ENCODE measurements at regions not wholly inside any gene's neighbourhood (a gene's known extent, or its start where the extent isn't known, plus 50 kb on each side); places are given as distances from the start of the nearest gene placed in this dataset.
A peak's percentile ranks its signal among the peaks of the same experiment; 100 is the strongest.

DNA sequence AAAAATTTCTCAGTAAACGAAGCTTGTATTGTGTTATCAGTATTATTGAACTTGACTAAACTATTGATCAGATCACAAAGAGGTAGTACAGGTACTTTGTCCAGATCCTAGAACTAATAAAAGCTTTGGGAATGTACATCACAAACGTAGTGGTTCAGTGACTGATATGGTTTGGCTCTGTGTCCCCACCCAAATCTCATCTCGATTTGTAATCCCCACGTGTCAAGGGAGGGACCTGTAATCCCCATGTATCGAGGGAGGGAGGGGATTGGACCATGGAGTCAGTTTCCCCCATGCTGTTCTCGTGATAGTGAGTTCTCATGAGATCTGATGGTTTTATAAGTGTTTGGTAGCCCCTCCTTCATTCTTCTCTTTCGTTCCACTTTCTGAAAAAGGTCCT, 100.9 kb downstream of the ARRDC3 start:
- H3K36me3 ChIP-seq, result no peaks in the 10 kb centered on the region
- no peak for DNase-seq (ENCODE audit: low spot score in 2 of 2)
- H3K4me1 ChIP-seq, result peaks cover 0 to 7% of the 10 kb centered on the region in 2 donors
- TF ChIP-seq, protein P1, sequence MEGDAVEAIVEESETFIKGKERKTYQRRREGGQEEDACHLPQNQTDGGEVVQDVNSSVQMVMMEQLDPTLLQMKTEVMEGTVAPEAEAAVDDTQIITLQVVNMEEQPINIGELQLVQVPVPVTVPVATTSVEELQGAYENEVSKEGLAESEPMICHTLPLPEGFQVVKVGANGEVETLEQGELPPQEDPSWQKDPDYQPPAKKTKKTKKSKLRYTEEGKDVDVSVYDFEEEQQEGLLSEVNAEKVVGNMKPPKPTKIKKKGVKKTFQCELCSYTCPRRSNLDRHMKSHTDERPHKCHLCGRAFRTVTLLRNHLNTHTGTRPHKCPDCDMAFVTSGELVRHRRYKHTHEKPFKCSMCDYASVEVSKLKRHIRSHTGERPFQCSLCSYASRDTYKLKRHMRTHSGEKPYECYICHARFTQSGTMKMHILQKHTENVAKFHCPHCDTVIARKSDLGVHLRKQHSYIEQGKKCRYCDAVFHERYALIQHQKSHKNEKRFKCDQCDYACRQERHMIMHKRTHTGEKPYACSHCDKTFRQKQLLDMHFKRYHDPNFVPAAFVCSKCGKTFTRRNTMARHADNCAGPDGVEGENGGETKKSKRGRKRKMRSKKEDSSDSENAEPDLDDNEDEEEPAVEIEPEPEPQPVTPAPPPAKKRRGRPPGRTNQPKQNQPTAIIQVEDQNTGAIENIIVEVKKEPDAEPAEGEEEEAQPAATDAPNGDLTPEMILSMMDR (IDR thresholded peaks at IDR 0.05), result no peak
- intact Hi-C loops (cut with DNase I), result loop anchor here (5.0 kb wide), 1 partner anchor 130 kb away; no protein-coding TSS in a partner anchor
- H3K27me3 ChIP-seq, result no peaks in the 10 kb centered on the region
- H3K4me3 ChIP-seq, result no peak overlapping the region
- no peaks in the 10 kb centered on the region for H3K9me3 ChIP-seq
- no peak overlapping the region for H3K27ac ChIP-seq

DNA sequence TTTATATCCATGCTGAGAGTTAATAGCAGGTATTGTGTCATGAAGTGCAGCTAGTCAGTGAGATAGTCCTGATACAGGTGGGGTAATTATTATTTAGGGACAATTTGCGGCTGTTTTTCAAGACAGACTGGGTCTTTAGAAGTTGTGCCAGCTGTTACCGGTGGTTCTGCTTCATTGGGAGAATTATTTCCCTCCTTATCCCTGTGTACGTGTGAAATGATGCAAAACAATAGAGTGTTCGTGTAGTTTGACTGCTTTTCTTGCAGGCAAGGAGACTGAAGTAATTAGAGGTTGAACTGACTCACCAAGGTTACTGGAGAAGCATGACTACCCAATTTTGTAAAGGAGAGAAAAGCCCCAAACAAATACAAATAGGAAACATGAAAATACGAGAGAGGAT, 101.7 kb downstream of the ARRDC3 start:
- no peak for DNase-seq (ENCODE audit: low spot score in 2 of 2)
- no peaks in the 10 kb centered on the region for H3K27me3 ChIP-seq
- intact Hi-C loops (cut with DNase I), result loop anchor here (2.0 to 5.0 kb wide), 2 partner anchors 15 to 129 kb away; no protein-coding TSS in a partner anchor
- TF ChIP-seq, protein P1 (IDR thresholded peaks at IDR 0.05), result no peak
- H3K27ac ChIP-seq, result peak overlapping the region; percentile 77 to 85
- peaks cover 0 to 7% of the 10 kb centered on the region in 2 donors for H3K4me1 ChIP-seq
- no peaks in the 10 kb centered on the region for H3K36me3 ChIP-seq
- H3K4me3 ChIP-seq, result peak overlapping the region in 1 of 2 donors; percentile 72
- H3K9me3 ChIP-seq, result no peaks in the 10 kb centered on the region

DNA sequence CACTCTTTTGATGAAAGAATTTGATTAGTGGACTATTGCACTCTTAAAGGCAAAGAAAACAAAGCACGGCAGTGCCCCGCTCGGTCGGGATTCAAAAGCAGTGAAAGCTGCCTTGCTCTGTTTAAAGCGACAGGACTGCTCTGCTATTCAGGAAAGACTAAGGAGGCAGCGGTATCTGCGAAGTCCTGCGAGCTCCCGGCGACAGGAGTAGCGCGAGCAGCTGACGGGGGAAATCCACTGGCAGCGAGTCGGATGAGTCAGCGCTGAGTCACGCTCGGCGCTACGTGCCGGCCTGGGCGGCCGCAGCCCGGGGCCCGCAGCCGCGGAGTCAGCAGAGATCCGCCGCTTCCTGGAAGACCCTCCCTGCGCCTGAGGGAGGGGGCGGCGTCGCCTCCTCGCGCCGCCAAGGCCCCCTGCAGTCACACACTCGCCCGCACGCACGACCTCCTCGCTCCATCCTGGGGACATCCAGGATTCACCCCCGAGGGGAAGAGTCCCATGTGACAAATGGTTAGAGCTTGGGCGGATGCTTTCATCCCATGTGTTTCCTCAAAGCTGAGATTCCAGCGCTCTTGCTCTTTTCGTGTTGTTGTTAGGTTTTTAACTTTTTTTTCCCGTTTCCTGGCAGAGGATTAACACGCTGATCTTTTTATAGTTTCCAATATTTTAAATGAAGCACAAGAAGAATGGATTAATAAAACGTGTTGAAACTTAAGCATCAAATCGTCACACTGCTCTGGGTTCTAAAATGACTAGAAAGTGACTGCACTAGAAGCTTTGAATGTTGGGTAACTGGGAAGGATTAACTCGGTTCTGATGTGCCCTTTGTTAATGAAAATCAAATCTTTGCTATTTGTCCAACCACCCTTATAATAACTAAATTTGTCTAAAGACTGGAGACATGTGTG, 102.5 kb downstream of the ARRDC3 start:
- intact Hi-C loops (cut with DNase I), result loop anchor here (1.0 to 5.0 kb wide), 3 partner anchors 16 to 128 kb away; no protein-coding TSS in a partner anchor
- DNase-seq (ENCODE audit: low spot score in 2 of 2), result peak; percentile 73 to 94

DNA sequence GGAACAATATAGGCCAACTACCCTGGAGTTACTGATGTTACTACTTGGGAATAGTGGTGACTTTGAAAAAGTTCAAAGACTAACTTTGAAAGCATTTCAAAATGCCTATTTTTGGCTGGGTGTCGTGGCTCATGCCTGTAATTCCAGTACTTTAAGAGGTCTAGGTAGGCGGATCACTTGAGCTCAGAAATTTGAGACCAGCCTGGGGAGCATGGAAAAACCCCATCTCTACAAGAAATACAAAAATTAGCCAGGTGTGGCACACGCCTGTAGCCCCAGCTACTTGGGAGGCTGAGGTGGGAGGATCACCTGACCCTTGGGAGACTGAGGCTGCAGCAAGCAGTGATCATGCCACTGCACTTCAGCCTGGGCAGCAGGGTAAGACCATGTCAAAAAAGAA, 105.3 kb downstream of the ARRDC3 start:
- intact Hi-C loops (cut with DNase I), result loop anchor here (2.0 kb wide), 1 partner anchor 175 kb away; no protein-coding TSS in a partner anchor
- Histone ChIP-seq H3K27ac (no peak overlapping the region), H3K36me3 (no peaks in the 10 kb centered on the region), H3K4me1 (peaks cover 0 to 7% of the 10 kb centered on the region in 2 donors), H3K4me3 (no peak overlapping the region), H3K27me3 (no peaks in the 10 kb centered on the region), H3K9me3 (no peaks in the 10 kb centered on the region)
- DNase-seq (ENCODE audit: low spot score in 2 of 2), result no peak
- TF ChIP-seq, protein P1 (IDR thresholded peaks at IDR 0.05), result no peak

More for the DNA sequence above, 102.5 kb downstream of the ARRDC3 start:
- Histone ChIP-seq H3K27ac (peak overlapping the region; percentile 77 to 85), H3K9me3 (no peaks in the 10 kb centered on the region), H3K4me1 (peaks cover 0 to 7% of the 10 kb centered on the region in 2 donors), H3K4me3 (peak overlapping the region; percentile 60 to 72), H3K36me3 (no peaks in the 10 kb centered on the region), H3K27me3 (no peaks in the 10 kb centered on the region)
- TF ChIP-seq, protein P1 (IDR thresholded peaks at IDR 0.05), result no peak

DNA sequence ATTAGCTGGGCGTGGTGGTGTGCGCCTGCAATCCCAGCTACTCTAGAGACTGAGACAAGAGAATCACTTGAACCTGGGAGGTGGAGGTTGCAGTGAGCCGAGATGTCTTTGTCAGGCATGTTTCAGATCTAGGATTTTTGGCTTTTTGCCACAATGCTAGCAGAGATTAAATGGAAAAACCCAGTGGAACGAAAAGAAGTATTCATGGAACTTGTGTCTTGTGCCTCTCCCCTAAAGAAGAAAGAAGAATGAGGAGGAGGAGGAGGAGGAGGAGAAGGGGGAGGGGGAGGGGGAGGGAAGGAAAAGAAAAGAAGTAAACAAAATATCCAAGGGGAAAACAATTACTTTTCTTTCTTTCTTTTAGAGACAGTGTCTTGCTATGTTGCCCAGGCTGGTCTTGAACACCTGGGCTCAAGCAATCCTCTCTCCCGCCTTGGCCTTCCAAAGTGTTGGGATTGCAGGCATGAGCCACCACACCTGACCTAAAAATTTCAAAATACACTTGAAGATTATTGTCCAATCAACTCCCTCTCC, 106.0 kb downstream of the ARRDC3 start:
- no peaks in the 10 kb centered on the region for H3K27me3 ChIP-seq
- H3K27ac ChIP-seq, result no peak overlapping the region
- no peaks in the 10 kb centered on the region for H3K9me3 ChIP-seq
- intact Hi-C loops (cut with DNase I), result no loop called here
- no peaks in the 10 kb centered on the region for H3K36me3 ChIP-seq
- DNase-seq (ENCODE audit: low spot score in 2 of 2), result no peak
- TF ChIP-seq, protein P1 (IDR thresholded peaks at IDR 0.05), result no peak
- H3K4me3 ChIP-seq, result no peak overlapping the region
- peaks cover 0 to 7% of the 10 kb centered on the region in 2 donors for H3K4me1 ChIP-seq

All from ascending aorta (tissue), 2 donors.